Natural killer cell (primary cell): ENCODE measurements at regions not wholly inside any gene's neighbourhood (a gene's known extent, or its start where the extent isn't known, plus 50 kb on each side); places are given as distances from the start of the nearest gene placed in this dataset.

Experiments used
- ATAC-seq, 3 donors: fragments of 150-1000 bp in 2 of 3; fragments of 200-7000 bp in 1 of 3; cut with Tn5 transposase; 1 replicate in 1 of 3; 2 replicates in 2 of 3; pipeline ENCODE4 v1.10.0; 2021; ENCODE audit warnings: mild to moderate bottlenecking in 2 of 3, moderate library complexity in 2 of 3
- DNase-seq, 2 donors: peaks; one replicate each; pipeline versions ENCODE4 v3.0.0 to v3.0.0-alpha.2; 2013 to 2021; ENCODE audit warnings: mixed read lengths in 1 of 2
- H3K27ac ChIP-seq: one replicate; pipeline ENCODE4 v1.5.1; 2013; ENCODE audit warnings: mild to moderate bottlenecking, low read length
- H3K27me3 ChIP-seq: one replicate; pipeline ENCODE4 v1.6.1; 2013; ENCODE audit warnings: low read length; ENCODE audit not compliant: control insufficient read depth, insufficient read depth
- H3K36me3 ChIP-seq: one replicate; pipeline ENCODE4 v1.6.1; 2013; ENCODE audit warnings: low read length; ENCODE audit not compliant: control insufficient read depth, insufficient read depth
- H3K4me1 ChIP-seq: one replicate; pipeline ENCODE4 v1.6.1; 2013; ENCODE audit warnings: low read length; ENCODE audit not compliant: control insufficient read depth, insufficient read depth
- H3K4me3 ChIP-seq: one replicate; pipeline ENCODE4 v1.5.1; 2013; ENCODE audit warnings: low read length
- H3K9me3 ChIP-seq: one replicate; pipeline ENCODE4 v1.6.1; 2013; ENCODE audit warnings: low read length; ENCODE audit not compliant: control insufficient read depth, insufficient read depth
- H3K27ac Mint-ChIP-seq, 2 donors: one replicate each; pipeline ENCODE4 v1.8.0; 2022; ENCODE audit warnings: mild to moderate bottlenecking in 2 of 2, mixed read lengths in 2 of 2, moderate library complexity in 1 of 2
- H3K27me3 Mint-ChIP-seq, 2 donors: one replicate each; pipeline ENCODE4 v1.8.0; 2022; ENCODE audit warnings: low read depth in 2 of 2, mixed read lengths in 2 of 2
- H3K36me3 Mint-ChIP-seq: one replicate; pipeline ENCODE4 v1.8.0; 2022; ENCODE audit warnings: mixed read lengths
- H3K4me1 Mint-ChIP-seq, 2 donors: one replicate each; pipeline ENCODE4 v1.8.0; 2022; ENCODE audit warnings: mixed read lengths in 2 of 2
- H3K4me3 Mint-ChIP-seq: one replicate; pipeline ENCODE4 v1.8.0; 2022; ENCODE audit warnings: mild to moderate bottlenecking, moderate library complexity, mixed read lengths
- H3K9me3 Mint-ChIP-seq, 2 donors: one replicate each; pipeline ENCODE4 v1.8.0; 2022; ENCODE audit warnings: mixed read lengths in 2 of 2
- WGBS: methylation state at CpG from one replicate; pipeline ENCODE4 v1.1.7; 2013; ENCODE audit warnings: missing lambda C conversion rate; ENCODE audit not compliant: insufficient coverage; 5-methylcytosine and 5-hydroxymethylcytosine counted together
- intact Hi-C: fragments of 100-400 bp; cut with micrococcal nuclease; formaldehyde crosslinking; loops from one replicate; pipeline ENCODE4 v1.14.2; 2022
- TF ChIP-seq, protein P1 (sequence below): fragments of 200-600 bp; IDR thresholded peaks from one replicate; pipeline ENCODE4 v1.8.0; 2022; ENCODE audit warnings: antibody characterized with exemption

DNA sequence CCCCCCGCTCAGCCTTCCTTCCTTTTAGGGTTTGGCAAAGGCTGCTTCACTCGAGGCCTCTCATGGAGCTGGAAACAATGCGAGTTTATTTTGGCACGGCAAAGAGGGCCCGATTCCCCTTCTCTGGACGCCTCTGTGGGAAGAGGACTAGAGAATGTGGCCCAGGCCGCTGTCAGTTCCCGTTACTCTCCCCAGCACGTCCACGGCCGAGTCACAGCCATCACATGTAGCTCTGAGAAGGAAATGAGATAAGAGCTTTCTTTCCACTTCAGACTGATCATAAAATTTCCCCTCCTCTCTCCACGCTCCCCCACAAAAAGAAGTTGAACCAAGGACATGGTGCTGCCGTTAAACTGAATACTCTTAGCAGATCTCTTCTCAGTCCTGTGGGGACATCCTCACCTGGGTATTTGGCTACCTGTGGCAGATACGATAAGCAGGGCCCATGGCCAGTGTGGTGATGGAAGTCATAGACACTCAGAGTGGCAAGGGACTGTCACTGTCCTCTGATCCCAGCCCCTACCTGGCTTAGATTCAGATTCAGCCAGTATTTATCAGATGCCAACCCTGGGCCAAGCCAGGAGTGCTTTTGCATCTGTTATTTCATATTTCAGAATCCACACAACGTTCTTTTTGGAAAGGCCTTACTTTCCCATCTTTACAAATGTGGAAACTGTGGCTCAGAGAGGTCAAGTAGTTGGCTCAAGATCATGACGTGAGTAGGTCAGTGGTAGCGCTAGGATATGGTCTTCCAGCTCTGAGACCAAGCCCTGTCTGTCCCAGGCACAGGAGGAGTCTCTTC, 101.2 kb downstream of the MCFD2 start:
- no peak for ATAC-seq
- no peaks in the 10 kb centered on the region for H3K36me3 Mint-ChIP-seq
- no peaks in the 10 kb centered on the region for H3K4me1 Mint-ChIP-seq
- Histone ChIP-seq H3K9me3 (no peaks in the 10 kb centered on the region), H3K36me3 (no peaks in the 10 kb centered on the region), H3K4me1 (no peaks in the 10 kb centered on the region), H3K27me3 (no peaks in the 10 kb centered on the region), H3K4me3 (no peak overlapping the region), H3K27ac (no peak overlapping the region)
- H3K4me3 Mint-ChIP-seq: no peak overlapping the region
- TF ChIP-seq, protein P1, sequence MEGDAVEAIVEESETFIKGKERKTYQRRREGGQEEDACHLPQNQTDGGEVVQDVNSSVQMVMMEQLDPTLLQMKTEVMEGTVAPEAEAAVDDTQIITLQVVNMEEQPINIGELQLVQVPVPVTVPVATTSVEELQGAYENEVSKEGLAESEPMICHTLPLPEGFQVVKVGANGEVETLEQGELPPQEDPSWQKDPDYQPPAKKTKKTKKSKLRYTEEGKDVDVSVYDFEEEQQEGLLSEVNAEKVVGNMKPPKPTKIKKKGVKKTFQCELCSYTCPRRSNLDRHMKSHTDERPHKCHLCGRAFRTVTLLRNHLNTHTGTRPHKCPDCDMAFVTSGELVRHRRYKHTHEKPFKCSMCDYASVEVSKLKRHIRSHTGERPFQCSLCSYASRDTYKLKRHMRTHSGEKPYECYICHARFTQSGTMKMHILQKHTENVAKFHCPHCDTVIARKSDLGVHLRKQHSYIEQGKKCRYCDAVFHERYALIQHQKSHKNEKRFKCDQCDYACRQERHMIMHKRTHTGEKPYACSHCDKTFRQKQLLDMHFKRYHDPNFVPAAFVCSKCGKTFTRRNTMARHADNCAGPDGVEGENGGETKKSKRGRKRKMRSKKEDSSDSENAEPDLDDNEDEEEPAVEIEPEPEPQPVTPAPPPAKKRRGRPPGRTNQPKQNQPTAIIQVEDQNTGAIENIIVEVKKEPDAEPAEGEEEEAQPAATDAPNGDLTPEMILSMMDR: no peak
- no peaks in the 10 kb centered on the region for H3K9me3 Mint-ChIP-seq
- 40% methylated on average over 12 of the region's 17 CpGs for WGBS
- DNase-seq: no peak
- H3K27me3 Mint-ChIP-seq: peaks cover 0 to 13% of the 10 kb centered on the region in 2 donors
- H3K27ac Mint-ChIP-seq: no peak overlapping the region
- intact Hi-C loops: no loop called here

DNA sequence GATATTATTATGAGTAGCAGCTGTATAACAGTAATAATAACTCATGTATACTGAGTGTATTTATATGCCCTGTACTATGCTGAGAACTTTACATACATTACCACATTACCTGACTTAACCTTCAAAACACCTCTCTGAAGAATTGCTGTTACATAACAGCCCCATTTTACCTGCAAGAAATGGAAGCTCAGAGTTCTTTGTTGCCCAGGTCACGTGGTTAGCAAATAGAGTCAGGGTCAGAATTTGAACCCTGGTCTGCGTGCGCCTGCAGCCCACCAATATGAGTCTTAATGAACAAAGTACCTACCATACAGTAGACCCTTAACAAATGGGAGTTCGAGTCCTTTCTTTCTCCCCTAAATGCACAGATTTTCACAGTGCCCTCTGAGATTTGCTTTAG, 101.9 kb downstream of the MCFD2 start:
- Histone ChIP-seq H3K4me3 (no peak overlapping the region), H3K27ac (no peak overlapping the region), H3K4me1 (no peaks in the 10 kb centered on the region), H3K27me3 (no peaks in the 10 kb centered on the region), H3K36me3 (no peaks in the 10 kb centered on the region), H3K9me3 (no peaks in the 10 kb centered on the region)
- no peak overlapping the region for H3K4me3 Mint-ChIP-seq
- no peak overlapping the region for H3K27ac Mint-ChIP-seq
- H3K36me3 Mint-ChIP-seq: no peaks in the 10 kb centered on the region
- WGBS: 93% methylated on average over 4 of the region's 4 CpGs
- peaks cover 5 to 16% of the 10 kb centered on the region in 2 donors for H3K27me3 Mint-ChIP-seq
- DNase-seq (no peak), ATAC-seq (no peak)
- no peaks in the 10 kb centered on the region for H3K9me3 Mint-ChIP-seq
- no peaks in the 10 kb centered on the region for H3K4me1 Mint-ChIP-seq
- intact Hi-C loops: no loop called here
- TF ChIP-seq, protein P1: no peak

DNA sequence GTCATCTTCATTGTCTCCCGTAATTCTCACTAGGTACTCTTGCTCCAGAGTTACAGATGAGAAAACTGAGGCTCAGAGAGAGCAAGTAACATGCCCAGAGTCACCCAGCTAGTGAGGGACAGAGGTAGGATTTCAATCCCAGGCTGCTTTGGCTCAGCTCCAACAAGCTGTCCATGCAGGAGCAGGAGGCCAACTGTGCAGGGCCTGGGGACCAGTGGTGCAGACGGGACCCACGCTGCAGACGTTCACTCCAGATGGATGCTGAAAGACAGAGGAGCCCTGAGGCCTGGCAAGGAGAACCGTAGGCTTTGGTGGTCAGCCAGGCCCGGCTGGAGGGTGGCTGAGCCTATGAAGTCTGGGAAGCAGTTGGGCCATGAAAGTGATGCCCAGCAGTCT, 102.6 kb downstream of the MCFD2 start:
- no peak overlapping the region for H3K27ac ChIP-seq
- H3K27ac Mint-ChIP-seq: no peak overlapping the region
- intact Hi-C loops: no loop called here
- H3K36me3 Mint-ChIP-seq: no peaks in the 10 kb centered on the region
- H3K4me3 Mint-ChIP-seq: no peak overlapping the region
- DNase-seq (no peak), ATAC-seq (no peak)
- no peaks in the 10 kb centered on the region for H3K27me3 ChIP-seq
- TF ChIP-seq, protein P1: no peak
- H3K27me3 Mint-ChIP-seq: peaks cover 8 to 17% of the 10 kb centered on the region in 2 donors
- 91% methylated on average over 6 of the region's 6 CpGs for WGBS
- H3K4me3 ChIP-seq: no peak overlapping the region
- H3K4me1 ChIP-seq: no peaks in the 10 kb centered on the region
- H3K36me3 ChIP-seq: no peaks in the 10 kb centered on the region
- H3K9me3 ChIP-seq: no peaks in the 10 kb centered on the region
- H3K9me3 Mint-ChIP-seq: no peaks in the 10 kb centered on the region
- no peaks in the 10 kb centered on the region for H3K4me1 Mint-ChIP-seq
